ENCODE measurements at regions not wholly inside any gene's neighbourhood (a gene's known extent, or its start where the extent isn't known, plus 50 kb on each side); places are given as distances from the start of the nearest gene placed in this dataset.

DNA sequence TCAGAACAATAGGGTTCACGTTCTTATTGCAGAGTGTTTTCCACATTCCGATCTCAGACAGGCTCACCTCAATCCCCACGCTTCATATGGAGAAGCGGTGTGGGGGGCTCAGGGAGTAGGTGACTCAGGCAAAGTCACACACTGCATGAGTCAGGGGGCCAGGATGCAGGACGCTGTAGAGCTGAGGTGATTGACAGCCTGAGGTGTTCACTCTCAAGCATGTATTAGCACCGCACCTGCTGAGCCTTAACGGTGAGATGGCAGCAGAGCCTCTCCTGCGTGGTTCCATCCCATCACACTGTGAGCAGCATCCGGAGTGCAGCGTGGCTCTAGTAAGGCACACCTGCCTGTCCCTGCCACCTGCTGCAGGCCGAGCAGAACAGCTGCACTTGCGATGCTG, 194.0 kb downstream of the IRX2 start (continued):
- TF ChIP-seq, protein P1, sequence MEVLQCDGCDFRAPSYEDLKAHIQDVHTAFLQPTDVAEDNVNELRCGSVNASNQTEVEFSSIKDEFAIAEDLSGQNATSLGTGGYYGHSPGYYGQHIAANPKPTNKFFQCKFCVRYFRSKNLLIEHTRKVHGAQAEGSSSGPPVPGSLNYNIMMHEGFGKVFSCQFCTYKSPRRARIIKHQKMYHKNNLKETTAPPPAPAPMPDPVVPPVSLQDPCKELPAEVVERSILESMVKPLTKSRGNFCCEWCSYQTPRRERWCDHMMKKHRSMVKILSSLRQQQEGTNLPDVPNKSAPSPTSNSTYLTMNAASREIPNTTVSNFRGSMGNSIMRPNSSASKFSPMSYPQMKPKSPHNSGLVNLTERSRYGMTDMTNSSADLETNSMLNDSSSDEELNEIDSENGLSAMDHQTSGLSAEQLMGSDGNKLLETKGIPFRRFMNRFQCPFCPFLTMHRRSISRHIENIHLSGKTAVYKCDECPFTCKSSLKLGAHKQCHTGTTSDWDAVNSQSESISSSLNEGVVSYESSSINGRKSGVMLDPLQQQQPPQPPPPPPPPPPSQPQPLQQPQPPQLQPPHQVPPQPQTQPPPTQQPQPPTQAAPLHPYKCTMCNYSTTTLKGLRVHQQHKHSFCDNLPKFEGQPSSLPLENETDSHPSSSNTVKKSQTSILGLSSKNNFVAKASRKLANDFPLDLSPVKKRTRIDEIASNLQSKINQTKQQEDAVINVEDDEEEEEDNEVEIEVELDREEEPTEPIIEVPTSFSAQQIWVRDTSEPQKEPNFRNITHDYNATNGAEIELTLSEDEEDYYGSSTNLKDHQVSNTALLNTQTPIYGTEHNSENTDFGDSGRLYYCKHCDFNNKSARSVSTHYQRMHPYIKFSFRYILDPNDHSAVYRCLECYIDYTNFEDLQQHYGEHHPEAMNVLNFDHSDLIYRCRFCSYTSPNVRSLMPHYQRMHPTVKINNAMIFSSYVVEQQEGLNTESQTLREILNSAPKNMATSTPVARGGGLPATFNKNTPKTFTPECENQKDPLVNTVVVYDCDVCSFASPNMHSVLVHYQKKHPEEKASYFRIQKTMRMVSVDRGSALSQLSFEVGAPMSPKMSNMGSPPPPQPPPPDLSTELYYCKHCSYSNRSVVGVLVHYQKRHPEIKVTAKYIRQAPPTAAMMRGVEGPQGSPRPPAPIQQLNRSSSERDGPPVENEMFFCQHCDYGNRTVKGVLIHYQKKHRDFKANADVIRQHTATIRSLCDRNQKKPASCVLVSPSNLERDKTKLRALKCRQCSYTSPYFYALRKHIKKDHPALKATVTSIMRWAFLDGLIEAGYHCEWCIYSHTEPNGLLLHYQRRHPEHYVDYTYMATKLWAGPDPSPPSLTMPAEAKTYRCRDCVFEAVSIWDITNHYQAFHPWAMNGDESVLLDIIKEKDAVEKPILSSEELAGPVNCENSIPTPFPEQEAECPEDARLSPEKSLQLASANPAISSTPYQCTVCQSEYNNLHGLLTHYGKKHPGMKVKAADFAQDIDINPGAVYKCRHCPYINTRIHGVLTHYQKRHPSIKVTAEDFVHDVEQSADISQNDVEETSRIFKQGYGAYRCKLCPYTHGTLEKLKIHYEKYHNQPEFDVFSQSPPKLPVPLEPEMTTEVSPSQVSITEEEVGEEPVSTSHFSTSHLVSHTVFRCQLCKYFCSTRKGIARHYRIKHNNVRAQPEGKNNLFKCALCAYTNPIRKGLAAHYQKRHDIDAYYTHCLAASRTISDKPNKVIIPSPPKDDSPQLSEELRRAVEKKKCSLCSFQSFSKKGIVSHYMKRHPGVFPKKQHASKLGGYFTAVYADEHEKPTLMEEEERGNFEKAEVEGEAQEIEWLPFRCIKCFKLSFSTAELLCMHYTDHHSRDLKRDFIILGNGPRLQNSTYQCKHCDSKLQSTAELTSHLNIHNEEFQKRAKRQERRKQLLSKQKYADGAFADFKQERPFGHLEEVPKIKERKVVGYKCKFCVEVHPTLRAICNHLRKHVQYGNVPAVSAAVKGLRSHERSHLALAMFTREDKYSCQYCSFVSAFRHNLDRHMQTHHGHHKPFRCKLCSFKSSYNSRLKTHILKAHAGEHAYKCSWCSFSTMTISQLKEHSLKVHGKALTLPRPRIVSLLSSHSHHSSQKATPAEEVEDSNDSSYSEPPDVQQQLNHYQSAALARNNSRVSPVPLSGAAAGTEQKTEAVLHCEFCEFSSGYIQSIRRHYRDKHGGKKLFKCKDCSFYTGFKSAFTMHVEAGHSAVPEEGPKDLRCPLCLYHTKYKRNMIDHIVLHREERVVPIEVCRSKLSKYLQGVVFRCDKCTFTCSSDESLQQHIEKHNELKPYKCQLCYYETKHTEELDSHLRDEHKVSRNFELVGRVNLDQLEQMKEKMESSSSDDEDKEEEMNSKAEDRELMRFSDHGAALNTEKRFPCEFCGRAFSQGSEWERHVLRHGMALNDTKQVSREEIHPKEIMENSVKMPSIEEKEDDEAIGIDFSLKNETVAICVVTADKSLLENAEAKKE (CRISPR knock-in tag; IDR thresholded peaks at IDR 0.05), result no peak
- no peak for TF ChIP-seq NANOG (IDR thresholded peaks at IDR 0.05; ENCODE audit: borderline replicate concordance)
- TF ChIP-seq EZH2phosphoT487 (IDR thresholded peaks at IDR 0.05; ENCODE audit: unreplicated experiment), result no peak
- TF ChIP-seq, protein P2, sequence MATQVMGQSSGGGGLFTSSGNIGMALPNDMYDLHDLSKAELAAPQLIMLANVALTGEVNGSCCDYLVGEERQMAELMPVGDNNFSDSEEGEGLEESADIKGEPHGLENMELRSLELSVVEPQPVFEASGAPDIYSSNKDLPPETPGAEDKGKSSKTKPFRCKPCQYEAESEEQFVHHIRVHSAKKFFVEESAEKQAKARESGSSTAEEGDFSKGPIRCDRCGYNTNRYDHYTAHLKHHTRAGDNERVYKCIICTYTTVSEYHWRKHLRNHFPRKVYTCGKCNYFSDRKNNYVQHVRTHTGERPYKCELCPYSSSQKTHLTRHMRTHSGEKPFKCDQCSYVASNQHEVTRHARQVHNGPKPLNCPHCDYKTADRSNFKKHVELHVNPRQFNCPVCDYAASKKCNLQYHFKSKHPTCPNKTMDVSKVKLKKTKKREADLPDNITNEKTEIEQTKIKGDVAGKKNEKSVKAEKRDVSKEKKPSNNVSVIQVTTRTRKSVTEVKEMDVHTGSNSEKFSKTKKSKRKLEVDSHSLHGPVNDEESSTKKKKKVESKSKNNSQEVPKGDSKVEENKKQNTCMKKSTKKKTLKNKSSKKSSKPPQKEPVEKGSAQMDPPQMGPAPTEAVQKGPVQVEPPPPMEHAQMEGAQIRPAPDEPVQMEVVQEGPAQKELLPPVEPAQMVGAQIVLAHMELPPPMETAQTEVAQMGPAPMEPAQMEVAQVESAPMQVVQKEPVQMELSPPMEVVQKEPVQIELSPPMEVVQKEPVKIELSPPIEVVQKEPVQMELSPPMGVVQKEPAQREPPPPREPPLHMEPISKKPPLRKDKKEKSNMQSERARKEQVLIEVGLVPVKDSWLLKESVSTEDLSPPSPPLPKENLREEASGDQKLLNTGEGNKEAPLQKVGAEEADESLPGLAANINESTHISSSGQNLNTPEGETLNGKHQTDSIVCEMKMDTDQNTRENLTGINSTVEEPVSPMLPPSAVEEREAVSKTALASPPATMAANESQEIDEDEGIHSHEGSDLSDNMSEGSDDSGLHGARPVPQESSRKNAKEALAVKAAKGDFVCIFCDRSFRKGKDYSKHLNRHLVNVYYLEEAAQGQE (IDR thresholded peaks at IDR 0.05; ENCODE audit: unreplicated experiment), result no peak

GRCh38 chr5:2556375-2556966, 195.0 kb downstream of the IRX2 start:
- no peak overlapping the region for H3K27ac ChIP-seq (ENCODE audit: low read depth)
- TF ChIP-seq, protein P3, sequence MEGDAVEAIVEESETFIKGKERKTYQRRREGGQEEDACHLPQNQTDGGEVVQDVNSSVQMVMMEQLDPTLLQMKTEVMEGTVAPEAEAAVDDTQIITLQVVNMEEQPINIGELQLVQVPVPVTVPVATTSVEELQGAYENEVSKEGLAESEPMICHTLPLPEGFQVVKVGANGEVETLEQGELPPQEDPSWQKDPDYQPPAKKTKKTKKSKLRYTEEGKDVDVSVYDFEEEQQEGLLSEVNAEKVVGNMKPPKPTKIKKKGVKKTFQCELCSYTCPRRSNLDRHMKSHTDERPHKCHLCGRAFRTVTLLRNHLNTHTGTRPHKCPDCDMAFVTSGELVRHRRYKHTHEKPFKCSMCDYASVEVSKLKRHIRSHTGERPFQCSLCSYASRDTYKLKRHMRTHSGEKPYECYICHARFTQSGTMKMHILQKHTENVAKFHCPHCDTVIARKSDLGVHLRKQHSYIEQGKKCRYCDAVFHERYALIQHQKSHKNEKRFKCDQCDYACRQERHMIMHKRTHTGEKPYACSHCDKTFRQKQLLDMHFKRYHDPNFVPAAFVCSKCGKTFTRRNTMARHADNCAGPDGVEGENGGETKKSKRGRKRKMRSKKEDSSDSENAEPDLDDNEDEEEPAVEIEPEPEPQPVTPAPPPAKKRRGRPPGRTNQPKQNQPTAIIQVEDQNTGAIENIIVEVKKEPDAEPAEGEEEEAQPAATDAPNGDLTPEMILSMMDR (conservative IDR thresholded peaks at IDR 0.05; ENCODE audit: low read depth in 2 of 2), result no peak
- no peak for TF ChIP-seq NANOG (IDR thresholded peaks at IDR 0.05; ENCODE audit: borderline replicate concordance)
- TF ChIP-seq POLR2AphosphoS5 (IDR thresholded peaks at IDR 0.05; ENCODE audit: low read depth), result no peak
- no peak for TF ChIP-seq JUNB (IDR thresholded peaks at IDR 0.05; ENCODE audit: unreplicated experiment)
- no peak for TF ChIP-seq STAT1 (IDR thresholded peaks at IDR 0.05; ENCODE audit: unreplicated experiment)
- TF ChIP-seq, protein P4, sequence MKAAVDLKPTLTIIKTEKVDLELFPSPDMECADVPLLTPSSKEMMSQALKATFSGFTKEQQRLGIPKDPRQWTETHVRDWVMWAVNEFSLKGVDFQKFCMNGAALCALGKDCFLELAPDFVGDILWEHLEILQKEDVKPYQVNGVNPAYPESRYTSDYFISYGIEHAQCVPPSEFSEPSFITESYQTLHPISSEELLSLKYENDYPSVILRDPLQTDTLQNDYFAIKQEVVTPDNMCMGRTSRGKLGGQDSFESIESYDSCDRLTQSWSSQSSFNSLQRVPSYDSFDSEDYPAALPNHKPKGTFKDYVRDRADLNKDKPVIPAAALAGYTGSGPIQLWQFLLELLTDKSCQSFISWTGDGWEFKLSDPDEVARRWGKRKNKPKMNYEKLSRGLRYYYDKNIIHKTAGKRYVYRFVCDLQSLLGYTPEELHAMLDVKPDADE (IDR thresholded peaks at IDR 0.05), result no peak
- no peak for TF ChIP-seq CREB1 (CRISPR knock-in tag; IDR thresholded peaks at IDR 0.05; ENCODE audit: low read depth)
- TF ChIP-seq EZH2 (IDR thresholded peaks at IDR 0.05; ENCODE audit: low read depth, unreplicated experiment), result no peak

More at GRCh38 chr5:2556375-2556966, 195.0 kb downstream of the IRX2 start:
- ATAC-seq (no peak), DNase-seq (ENCODE audit: low spot score) (no peak)
- no peaks in the 10 kb centered on the region; the same call in 2 of the 3 replicates for H3K4me1 Mint-ChIP-seq
- Histone ChIP-seq H3K36me3 (ENCODE audit: insufficient read depth) (peaks cover 6% of the 10 kb centered on the region; the same call in 1 of the 2 replicates), H4K20me1 (replicated peaks; ENCODE audit: insufficient read depth) (no peaks in the 10 kb centered on the region), H2AFZ (no peak overlapping the region), H3K4me2 (no peak overlapping the region), H3K79me2 (replicated peaks; ENCODE audit: insufficient read depth) (no peaks in the 10 kb centered on the region), H3K4me3 (no peak overlapping the region), H3K4me1 (ENCODE audit: insufficient read depth) (no peaks in the 10 kb centered on the region), H3F3A (replicated peaks; ENCODE audit: low read depth) (no peaks in the 10 kb centered on the region), H3K9me2 (ENCODE audit: insufficient read depth) (0 out of 2 replicates have a peak, but pooled peaks cover 3% of the 10 kb centered on the region), H3K27me3 (ENCODE audit: insufficient read depth) (no peaks in the 10 kb centered on the region)
- H3K27ac Mint-ChIP-seq, result no peak overlapping the region
- H3K36me3 Mint-ChIP-seq (ENCODE audit: low read depth), result peaks cover 15% of the 10 kb centered on the region; the same call in 2 of the 3 replicates
- no peaks in the 10 kb centered on the region for H3K27me3 Mint-ChIP-seq (ENCODE audit: insufficient read depth, low read depth, poor library complexity)
- H3K4me3 Mint-ChIP-seq, result no peak overlapping the region
- H3K9me3 Mint-ChIP-seq, result peaks cover 39% of the 10 kb centered on the region

All from GM23338 (cell line).